GM10266 (cell line): ENCODE measurements at regions not wholly inside any gene's neighbourhood (a gene's known extent, or its start where the extent isn't known, plus 50 kb on each side); places are given as distances from the start of the nearest gene placed in this dataset.

Experiments used
- DNase-seq: peaks from one replicate; pipeline ENCODE4 v3.0.0; 2012; ENCODE audit errors: extremely low spot score
- CTCF ChIP-seq: IDR thresholded peaks from 2 replicates; pipeline ENCODE4 v1.5.1; 2012; ENCODE audit warnings: mild to moderate bottlenecking, low read depth; ENCODE audit not compliant: control insufficient read depth, insufficient read depth; ENCODE audit errors: missing control alignments

GRCh38 chr13:32947411-32948276 lies 68.6 kb upstream of the KL start:
- DNase-seq: no peak
- no peak for TF ChIP-seq CTCF

- no peak for DNase-seq
- no peak for TF ChIP-seq CTCF
These were observed 66.4 kb upstream of the KL start for GRCh38 chr13:32949820-32950219.

GRCh38 chr13:32951580-32951979 lies 64.6 kb upstream of the KL start:
- no peak for DNase-seq

GRCh38 chr13:32955881-32956594 lies 60.2 kb upstream of the KL start:
- no peak for TF ChIP-seq CTCF
- DNase-seq: no peak

More at GRCh38 chr13:32951580-32951979, 64.6 kb upstream of the KL start:
- TF ChIP-seq CTCF: no peak

GRCh38 chr13:32956595-32956933 lies 59.7 kb upstream of the KL start:
- DNase-seq: no peak
- TF ChIP-seq CTCF: no peak

- no peak for TF ChIP-seq CTCF
These were observed 55.6 kb upstream of the KL start for GRCh38 chr13:32960626-32961025.

GRCh38 chr13:32961724-32962123 lies 54.5 kb upstream of the KL start:
- no peak for TF ChIP-seq CTCF

More at GRCh38 chr13:32960626-32961025, 55.6 kb upstream of the KL start:
- DNase-seq: no peak

More at GRCh38 chr13:32961724-32962123, 54.5 kb upstream of the KL start:
- no peak for DNase-seq
